GM19468 (cell line): ENCODE measurements at regions not wholly inside any gene's neighbourhood (a gene's known extent, or its start where the extent isn't known, plus 50 kb on each side); places are given as distances from the start of the nearest gene placed in this dataset.

ENCODE experiments used
- ATAC-seq: cut with Tn5 transposase; IDR thresholded peaks from one replicate; pipeline ENCODE4 v1.9.1; 2021; ENCODE audit warnings: mild to moderate bottlenecking, moderate library complexity, moderate number of reproducible peaks; ENCODE audit not compliant: unreplicated experiment; ENCODE audit errors: extremely low read depth

DNA sequence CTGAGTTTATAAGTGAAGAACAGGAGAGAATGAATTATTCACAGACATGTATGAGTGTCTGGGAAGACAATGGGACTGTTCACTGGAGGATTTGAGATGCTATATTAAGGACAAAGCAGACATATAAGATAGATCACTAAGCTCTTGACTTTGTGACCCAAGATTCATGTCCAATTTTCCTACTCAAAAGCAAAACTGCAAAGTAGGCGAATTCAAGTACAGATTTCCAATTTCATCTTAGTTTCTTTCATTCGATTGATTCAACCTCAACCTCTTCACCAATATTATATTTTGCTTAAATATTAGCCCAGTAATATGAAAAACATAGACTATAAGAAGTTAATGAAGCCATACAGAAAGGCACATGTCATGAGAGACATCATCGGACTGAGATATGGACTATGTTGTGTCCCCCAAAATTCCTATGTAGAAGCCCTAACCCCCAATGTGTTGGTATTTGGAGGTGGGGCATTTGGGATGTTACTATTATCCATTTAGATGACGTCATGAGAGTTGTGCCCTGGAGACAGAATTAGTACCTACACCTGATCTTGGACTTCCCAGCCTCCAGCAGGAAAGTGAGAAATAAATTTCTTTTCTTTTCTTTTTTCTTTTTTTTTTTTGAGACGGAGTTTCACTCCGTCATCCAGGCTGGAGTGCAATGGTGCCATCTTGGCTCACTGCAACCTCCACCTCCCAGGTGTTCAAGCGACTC, 353.7 kb upstream of the AKR1E2 start:
- ATAC-seq = no peak

- no peak for ATAC-seq
Measured at GRCh38 chr10:4470231-4470835, 355.7 kb upstream of the AKR1E2 start.

GRCh38 chr10:4467481-4467880, 358.5 kb upstream of the AKR1E2 start:
- no peak for ATAC-seq

DNA sequence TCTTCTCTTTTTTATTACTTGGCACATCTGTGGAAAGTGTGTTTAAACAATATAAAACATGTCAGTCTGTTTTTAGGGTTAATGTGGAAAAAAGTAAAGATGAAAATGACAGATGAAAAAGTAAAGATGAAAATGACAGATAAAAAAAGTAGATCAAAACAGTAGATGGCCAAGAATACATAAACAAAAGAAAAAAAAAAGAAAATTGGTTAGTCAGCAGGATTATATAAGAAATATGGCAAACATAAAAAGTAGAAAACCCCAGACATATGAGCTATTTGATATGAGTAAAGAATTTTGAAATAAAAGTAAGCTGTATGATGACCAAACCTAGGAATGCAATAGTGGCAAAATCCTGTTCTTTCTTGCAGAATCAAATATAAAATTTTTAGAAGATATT, 365.7 kb upstream of the AKR1E2 start:
- no peak for ATAC-seq

GRCh38 chr10:4459531-4459930, 366.5 kb upstream of the AKR1E2 start:
- no peak for ATAC-seq

DNA sequence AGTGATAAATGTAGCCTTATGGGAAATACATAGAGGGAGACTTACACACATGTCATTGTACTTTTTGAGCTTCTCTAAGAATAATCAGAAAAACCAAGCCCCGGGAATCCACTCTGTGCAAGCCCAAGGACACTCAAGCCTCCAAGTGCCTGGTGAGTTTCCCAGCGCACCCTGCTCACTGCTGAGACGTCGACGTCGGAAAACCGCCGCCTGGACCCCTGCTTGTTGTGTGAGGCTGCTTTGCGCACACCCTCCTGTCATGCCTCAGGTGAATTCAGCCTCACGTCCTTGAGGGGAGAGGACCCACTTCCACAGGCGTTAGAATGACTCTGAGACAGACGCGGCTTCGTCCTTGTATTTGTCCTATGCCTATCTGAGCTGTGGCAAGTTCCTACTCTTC, 368.4 kb upstream of the AKR1E2 start:
- no peak for ATAC-seq

GRCh38 chr10:4456776-4457175, 369.2 kb upstream of the AKR1E2 start:
- ATAC-seq = no peak

- ATAC-seq = no peak
Measured at GRCh38 chr10:4456279-4456678, 369.7 kb upstream of the AKR1E2 start.

GRCh38 chr10:4453950-4454349, 372.1 kb upstream of the AKR1E2 start:
- no peak for ATAC-seq

DNA sequence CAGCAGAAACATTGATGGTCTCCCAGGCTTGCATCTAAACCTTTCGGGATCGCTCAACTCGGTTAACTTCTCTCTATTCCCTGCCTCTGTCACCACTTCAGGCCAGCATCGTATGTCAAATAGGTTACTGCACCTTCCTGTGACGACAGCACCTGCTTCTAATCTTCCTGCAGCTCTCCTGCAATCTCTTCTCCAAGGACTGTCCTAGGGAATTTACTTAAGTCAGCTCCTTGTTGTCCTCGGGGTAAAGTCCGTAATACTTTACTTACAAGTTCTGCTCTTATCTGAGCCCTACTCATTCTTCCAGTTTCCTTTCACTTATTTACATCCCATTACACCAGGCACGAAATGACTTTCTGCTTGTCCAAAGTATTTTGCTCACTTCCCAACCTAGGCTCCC, 372.7 kb upstream of the AKR1E2 start:
- no peak for ATAC-seq

- no peak for ATAC-seq
Measured at GRCh38 chr10:4450981-4451908, 374.8 kb upstream of the AKR1E2 start.

DNA sequence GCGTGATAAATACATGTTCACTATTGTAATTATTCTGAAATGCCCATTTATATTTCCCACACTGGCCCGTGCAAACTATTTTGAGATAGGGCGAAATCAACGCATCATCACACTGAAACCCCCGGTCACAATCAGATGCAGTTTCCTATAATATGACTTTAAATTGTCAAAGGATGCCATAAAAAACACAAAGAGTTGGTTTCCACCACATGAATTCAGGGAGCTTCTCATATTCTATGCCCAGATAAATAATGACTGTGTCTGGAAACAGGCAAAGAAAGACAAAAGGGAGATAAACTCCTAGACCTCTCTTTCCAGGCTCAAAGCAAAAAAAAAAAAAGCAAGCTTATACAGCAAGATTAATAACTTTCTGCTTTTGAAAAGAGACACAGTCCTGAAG, 375.8 kb upstream of the AKR1E2 start:
- no peak for ATAC-seq

DNA sequence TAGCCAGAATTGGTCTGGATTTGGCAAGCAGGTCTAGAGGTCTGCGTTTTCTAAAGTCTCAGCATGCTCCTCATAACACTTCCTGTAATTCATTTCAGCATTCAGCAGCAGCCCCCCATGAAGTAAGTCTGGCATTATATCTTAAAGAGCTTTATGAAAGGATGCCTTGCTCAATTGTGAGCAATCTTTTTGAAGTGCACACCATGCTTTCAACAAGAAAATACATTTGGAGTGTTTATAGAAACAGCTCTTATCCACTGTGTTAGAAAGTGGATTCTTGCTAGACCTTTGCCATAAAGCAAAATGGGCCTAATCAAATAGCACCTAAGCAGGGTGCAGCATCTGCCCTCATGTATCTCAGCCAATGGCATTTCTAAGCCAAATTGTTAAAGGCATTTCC, 378.0 kb upstream of the AKR1E2 start:
- ATAC-seq = no peak

- no peak for ATAC-seq
Measured at GRCh38 chr10:4443419-4443818, 382.6 kb upstream of the AKR1E2 start.

DNA sequence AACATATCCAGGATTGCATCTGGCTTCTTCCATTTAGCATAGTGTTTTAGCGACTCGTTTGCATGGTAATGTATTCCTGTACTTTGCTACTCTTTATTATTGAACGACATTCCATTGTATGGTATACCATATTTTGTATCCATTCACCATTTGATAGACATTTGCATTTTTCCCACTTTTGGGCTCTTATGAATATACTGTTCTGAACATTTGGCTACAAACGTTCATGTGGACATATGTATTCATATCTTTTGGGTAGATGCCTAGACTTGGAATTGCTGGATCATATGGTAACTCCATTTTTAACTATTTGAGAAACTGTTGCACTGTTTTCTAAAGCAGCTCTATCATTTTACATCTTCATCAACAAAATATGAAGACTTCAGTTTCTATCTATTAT, 383.7 kb upstream of the AKR1E2 start:
- ATAC-seq = no peak

DNA sequence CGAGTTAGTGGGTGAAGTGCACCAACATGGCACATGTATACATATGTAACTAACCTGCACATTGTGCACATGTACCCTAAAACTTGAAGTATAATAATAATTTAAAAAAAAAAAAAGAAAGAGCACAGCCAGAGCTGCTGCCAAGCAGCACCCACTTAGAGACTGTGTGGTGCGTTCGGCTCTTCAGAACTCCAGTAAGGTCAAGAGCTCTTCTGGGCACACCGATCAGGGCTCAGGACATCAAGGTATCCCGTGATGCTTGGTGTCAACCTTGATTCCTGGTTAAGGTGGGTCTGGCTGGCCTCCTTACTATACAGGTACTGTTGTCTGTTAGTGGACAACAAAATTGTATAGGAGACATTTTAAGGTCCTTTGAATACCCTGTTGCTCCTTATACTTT, 385.7 kb upstream of the AKR1E2 start:
- ATAC-seq = no peak

- no peak for ATAC-seq
Measured at GRCh38 chr10:4437791-4438190, 388.2 kb upstream of the AKR1E2 start.

DNA sequence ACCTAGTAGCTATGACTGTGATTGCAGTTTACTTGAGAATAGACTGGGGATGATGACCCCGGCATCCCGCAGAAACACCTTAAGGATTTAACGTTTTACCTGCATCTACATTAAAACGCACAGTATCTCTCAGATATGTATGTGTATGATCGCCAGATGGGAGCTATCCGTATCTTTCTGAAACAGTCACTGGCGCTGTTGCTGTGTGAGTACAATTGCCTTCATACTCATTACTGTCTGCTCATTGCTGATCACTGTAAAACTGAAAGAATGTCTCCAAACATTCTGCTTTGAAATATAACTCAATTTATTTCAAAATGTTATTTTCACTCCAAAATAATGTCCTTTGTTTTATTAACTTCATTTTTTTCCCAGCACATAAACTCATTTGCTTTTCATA, 388.9 kb upstream of the AKR1E2 start:
- ATAC-seq = no peak

DNA sequence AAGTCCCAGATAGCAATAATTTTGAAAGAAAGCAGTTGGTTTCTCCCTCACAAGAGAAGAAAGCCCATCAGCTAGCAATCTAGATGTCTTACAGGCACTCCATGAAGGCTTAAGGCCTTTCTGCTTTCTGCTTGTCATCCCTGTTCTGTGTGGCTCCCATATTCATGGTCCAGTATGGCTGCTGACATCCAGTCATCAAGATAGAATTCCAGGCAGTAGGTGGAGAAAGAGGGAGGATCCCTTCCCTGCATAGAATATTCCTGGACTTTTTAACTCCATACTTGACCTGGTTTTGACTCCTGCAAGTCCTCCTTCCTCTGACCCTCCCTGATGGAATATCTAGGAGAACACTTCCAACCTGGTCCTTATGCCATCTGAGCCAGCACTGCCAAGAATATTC, 389.9 kb upstream of the AKR1E2 start:
- ATAC-seq = no peak

GRCh38 chr10:4434516-4435071, 391.4 kb upstream of the AKR1E2 start:
- ATAC-seq = no peak

GRCh38 chr10:4434105-4434504, 391.9 kb upstream of the AKR1E2 start:
- ATAC-seq = no peak
